ENCODE measurements at regions not wholly inside any gene's neighbourhood (a gene's known extent, or its start where the extent isn't known, plus 50 kb on each side); places are given as distances from the start of the nearest gene placed in this dataset.

GRCh38 chr1:34433099-34433498, 256.4 kb downstream of the C1orf94 start:
- TF ChIP-seq, protein P1, sequence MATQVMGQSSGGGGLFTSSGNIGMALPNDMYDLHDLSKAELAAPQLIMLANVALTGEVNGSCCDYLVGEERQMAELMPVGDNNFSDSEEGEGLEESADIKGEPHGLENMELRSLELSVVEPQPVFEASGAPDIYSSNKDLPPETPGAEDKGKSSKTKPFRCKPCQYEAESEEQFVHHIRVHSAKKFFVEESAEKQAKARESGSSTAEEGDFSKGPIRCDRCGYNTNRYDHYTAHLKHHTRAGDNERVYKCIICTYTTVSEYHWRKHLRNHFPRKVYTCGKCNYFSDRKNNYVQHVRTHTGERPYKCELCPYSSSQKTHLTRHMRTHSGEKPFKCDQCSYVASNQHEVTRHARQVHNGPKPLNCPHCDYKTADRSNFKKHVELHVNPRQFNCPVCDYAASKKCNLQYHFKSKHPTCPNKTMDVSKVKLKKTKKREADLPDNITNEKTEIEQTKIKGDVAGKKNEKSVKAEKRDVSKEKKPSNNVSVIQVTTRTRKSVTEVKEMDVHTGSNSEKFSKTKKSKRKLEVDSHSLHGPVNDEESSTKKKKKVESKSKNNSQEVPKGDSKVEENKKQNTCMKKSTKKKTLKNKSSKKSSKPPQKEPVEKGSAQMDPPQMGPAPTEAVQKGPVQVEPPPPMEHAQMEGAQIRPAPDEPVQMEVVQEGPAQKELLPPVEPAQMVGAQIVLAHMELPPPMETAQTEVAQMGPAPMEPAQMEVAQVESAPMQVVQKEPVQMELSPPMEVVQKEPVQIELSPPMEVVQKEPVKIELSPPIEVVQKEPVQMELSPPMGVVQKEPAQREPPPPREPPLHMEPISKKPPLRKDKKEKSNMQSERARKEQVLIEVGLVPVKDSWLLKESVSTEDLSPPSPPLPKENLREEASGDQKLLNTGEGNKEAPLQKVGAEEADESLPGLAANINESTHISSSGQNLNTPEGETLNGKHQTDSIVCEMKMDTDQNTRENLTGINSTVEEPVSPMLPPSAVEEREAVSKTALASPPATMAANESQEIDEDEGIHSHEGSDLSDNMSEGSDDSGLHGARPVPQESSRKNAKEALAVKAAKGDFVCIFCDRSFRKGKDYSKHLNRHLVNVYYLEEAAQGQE (IDR thresholded peaks at IDR 0.05) = no peak
- TF ChIP-seq SMC3 (IDR thresholded peaks at IDR 0.05) (no peak), CTCF (IDR thresholded peaks at IDR 0.05) (no peak), NFE2L2 (conservative IDR thresholded peaks at IDR 0.05; ENCODE audit: low read length) (no peak), CEBPB (IDR thresholded peaks at IDR 0.05) (no peak), EHMT2 (IDR thresholded peaks at IDR 0.05; ENCODE audit: low read depth) (no peak), PBX3 (IDR thresholded peaks at IDR 0.05) (no peak), EP300 (IDR thresholded peaks at IDR 0.05) (no peak), GATA3 (IDR thresholded peaks at IDR 0.05; ENCODE audit: borderline replicate concordance) (no peak), POLR2A (IDR thresholded peaks at IDR 0.05; ENCODE audit: low read length) (no peak), CHD2 (IDR thresholded peaks at IDR 0.05; ENCODE audit: low read length, partially characterized antibody) (no peak), MAFK (IDR thresholded peaks at IDR 0.05; ENCODE audit: partially characterized antibody) (no peak), ATOH8 (CRISPR knock-in tag; IDR thresholded peaks at IDR 0.05; ENCODE audit: low read depth) (no peak), HOXB5 (CRISPR knock-in tag; IDR thresholded peaks at IDR 0.05) (no peak)
